ENCODE measurements at regions not wholly inside any gene's neighbourhood (a gene's known extent, or its start where the extent isn't known, plus 50 kb on each side); places are given as distances from the start of the nearest gene placed in this dataset.

DNA sequence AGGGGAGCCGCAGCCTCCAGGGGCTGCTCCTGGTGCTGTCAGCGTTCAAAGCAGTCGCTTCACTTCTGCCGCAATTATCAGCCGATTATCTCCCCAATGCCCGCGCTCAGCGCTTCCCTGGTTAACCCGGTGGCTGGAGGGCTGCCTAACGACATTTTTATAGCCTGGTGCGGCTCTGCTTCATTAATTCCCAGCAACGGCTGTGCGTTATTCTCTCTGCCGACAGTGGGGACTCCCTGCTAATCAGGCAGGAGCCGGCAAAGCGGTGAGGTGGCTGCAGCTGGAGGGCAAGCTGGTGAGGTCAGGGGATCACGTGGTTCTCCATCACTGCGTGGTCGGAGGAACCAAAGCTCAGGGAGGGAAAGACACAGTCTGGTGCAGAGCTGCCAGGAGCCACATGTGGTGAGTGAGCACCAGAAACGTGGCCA is 62.9 kb downstream of the GLRX5 start:
- no peak for TF ChIP-seq EZH2 (IDR thresholded peaks at IDR 0.05; ENCODE audit: low read depth)
- TF ChIP-seq, protein P1, sequence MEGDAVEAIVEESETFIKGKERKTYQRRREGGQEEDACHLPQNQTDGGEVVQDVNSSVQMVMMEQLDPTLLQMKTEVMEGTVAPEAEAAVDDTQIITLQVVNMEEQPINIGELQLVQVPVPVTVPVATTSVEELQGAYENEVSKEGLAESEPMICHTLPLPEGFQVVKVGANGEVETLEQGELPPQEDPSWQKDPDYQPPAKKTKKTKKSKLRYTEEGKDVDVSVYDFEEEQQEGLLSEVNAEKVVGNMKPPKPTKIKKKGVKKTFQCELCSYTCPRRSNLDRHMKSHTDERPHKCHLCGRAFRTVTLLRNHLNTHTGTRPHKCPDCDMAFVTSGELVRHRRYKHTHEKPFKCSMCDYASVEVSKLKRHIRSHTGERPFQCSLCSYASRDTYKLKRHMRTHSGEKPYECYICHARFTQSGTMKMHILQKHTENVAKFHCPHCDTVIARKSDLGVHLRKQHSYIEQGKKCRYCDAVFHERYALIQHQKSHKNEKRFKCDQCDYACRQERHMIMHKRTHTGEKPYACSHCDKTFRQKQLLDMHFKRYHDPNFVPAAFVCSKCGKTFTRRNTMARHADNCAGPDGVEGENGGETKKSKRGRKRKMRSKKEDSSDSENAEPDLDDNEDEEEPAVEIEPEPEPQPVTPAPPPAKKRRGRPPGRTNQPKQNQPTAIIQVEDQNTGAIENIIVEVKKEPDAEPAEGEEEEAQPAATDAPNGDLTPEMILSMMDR (conservative IDR thresholded peaks at IDR 0.05), result no peak
- Histone ChIP-seq H3K9me3 (ENCODE audit: insufficient read depth, low read depth) (no peaks in the 10 kb centered on the region), H2AFZ (no peak overlapping the region), H3K4me1 (replicated peaks; ENCODE audit: insufficient read depth) (no peaks in the 10 kb centered on the region), H3K4me2 (no peak overlapping the region), H3K27ac (no peak overlapping the region), H3K79me2 (ENCODE audit: low read depth) (no peaks in the 10 kb centered on the region), H3F3A (ENCODE audit: insufficient read depth, low read depth) (no peaks in the 10 kb centered on the region), H3K9me2 (ENCODE audit: insufficient read depth) (no peaks in the 10 kb centered on the region), H3K4me3 (no peak overlapping the region), H4K20me1 (ENCODE audit: insufficient read depth) (no peaks in the 10 kb centered on the region), H3K27me3 (ENCODE audit: insufficient read depth, low read depth) (peaks cover 33% of the 10 kb centered on the region), H3K36me3 (ENCODE audit: low read depth) (no peaks in the 10 kb centered on the region)
- intact Hi-C loops (cut with micrococcal nuclease; ENCODE audit: unreplicated experiment), result no loop called here
- no peak for DNase-seq
- ChIA-PET CTCF (no interaction called here), POLR2A (ENCODE audit: unreplicated experiment) (no interaction called here)
- no TSS peak for BruUV-seq (replicated peaks)

DNA sequence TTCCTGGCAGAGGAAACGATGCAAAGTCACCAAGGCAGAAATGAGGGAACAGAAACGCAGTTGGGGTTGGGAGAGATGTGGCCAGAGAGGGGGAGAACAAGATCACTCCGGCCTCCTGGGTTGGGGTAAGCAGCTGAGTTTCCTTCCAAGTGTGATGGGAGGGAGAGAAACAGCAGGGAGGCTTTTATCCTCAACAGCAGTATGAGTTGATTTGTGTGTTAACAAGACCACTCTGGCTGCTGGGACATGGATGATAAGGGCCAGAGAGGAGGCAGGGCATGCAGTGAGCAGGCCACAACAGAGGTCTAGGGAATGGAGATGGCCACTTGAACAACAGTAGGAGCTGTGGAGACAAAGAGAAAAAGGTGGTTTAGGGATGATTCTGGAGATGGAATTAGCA is 66.8 kb downstream of the GLRX5 start:
- Histone ChIP-seq H3K27ac (no peak overlapping the region), H3K27me3 (ENCODE audit: insufficient read depth, low read depth) (peaks cover 51% of the 10 kb centered on the region), H4K20me1 (ENCODE audit: insufficient read depth) (no peaks in the 10 kb centered on the region), H3K4me1 (replicated peaks; ENCODE audit: insufficient read depth) (no peaks in the 10 kb centered on the region), H3K4me2 (no peak overlapping the region), H3K9me3 (ENCODE audit: insufficient read depth, low read depth) (no peaks in the 10 kb centered on the region), H3K4me3 (no peak overlapping the region), H3K79me2 (ENCODE audit: low read depth) (no peaks in the 10 kb centered on the region), H2AFZ (no peak overlapping the region), H3K9me2 (ENCODE audit: insufficient read depth) (no peaks in the 10 kb centered on the region), H3K36me3 (ENCODE audit: low read depth) (no peaks in the 10 kb centered on the region), H3F3A (ENCODE audit: insufficient read depth, low read depth) (no peaks in the 10 kb centered on the region)
- intact Hi-C loops (cut with micrococcal nuclease; ENCODE audit: unreplicated experiment), result no loop called here
- ChIA-PET POLR2A (ENCODE audit: unreplicated experiment) (no interaction called here), CTCF (no interaction called here)
- BruUV-seq (replicated peaks), result no TSS peak
- TF ChIP-seq, protein P1 (conservative IDR thresholded peaks at IDR 0.05), result no peak
- no peak for TF ChIP-seq EZH2 (IDR thresholded peaks at IDR 0.05; ENCODE audit: low read depth)
- no peak for DNase-seq

DNA sequence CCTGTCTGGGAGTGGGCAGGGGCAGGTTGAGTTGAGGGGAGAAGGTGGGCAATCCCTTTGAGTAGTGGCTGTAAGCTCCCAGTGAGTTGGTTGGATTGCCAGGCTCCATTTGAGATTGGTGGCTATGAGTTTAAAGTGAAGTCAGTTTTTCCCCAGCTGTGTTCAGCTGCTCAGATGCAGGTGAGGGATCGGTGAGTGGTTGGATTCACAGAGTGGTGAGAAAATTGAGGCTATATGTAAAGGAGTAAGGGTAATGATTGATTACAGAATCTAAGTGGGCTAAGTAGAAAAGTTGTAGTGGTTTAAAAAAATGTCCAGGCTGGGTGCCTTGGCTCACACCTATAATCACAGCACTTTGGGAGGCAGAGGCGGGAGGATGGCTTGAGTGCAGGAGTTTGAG is 68.6 kb downstream of the GLRX5 start:
- Histone ChIP-seq H2AFZ (no peak overlapping the region), H3K79me2 (ENCODE audit: low read depth) (no peaks in the 10 kb centered on the region), H3K36me3 (ENCODE audit: low read depth) (no peaks in the 10 kb centered on the region), H3K4me1 (replicated peaks; ENCODE audit: insufficient read depth) (no peaks in the 10 kb centered on the region), H3K9me3 (ENCODE audit: insufficient read depth, low read depth) (no peaks in the 10 kb centered on the region), H3K27ac (no peak overlapping the region), H3K4me3 (no peak overlapping the region), H3K27me3 (ENCODE audit: insufficient read depth, low read depth) (peaks cover 54% of the 10 kb centered on the region), H3F3A (ENCODE audit: insufficient read depth, low read depth) (no peaks in the 10 kb centered on the region), H4K20me1 (ENCODE audit: insufficient read depth) (no peaks in the 10 kb centered on the region), H3K4me2 (no peak overlapping the region), H3K9me2 (ENCODE audit: insufficient read depth) (no peaks in the 10 kb centered on the region)
- DNase-seq, result no peak
- ChIA-PET POLR2A (ENCODE audit: unreplicated experiment) (no interaction called here), CTCF (no interaction called here)
- intact Hi-C loops (cut with micrococcal nuclease; ENCODE audit: unreplicated experiment), result no loop called here
- BruUV-seq (replicated peaks), result no TSS peak
- TF ChIP-seq, protein P1 (conservative IDR thresholded peaks at IDR 0.05), result no peak
- no peak for TF ChIP-seq EZH2 (IDR thresholded peaks at IDR 0.05; ENCODE audit: low read depth)
